OCI-LY3 (cell line): ENCODE measurements at regions not wholly inside any gene's neighbourhood (a gene's known extent, or its start where the extent isn't known, plus 50 kb on each side); places are given as distances from the start of the nearest gene placed in this dataset.

Experiments
- CTCF ChIP-seq: fragments of 200-600, 300-600 bp; sonication (generic); IDR thresholded peaks from 2 replicates; pipeline ENCODE4 v1.5.1; 2014; ENCODE audit warnings: antibody characterized with exemption, low read length, low read depth
- EZH2phosphoT487 ChIP-seq: fragments of 200-600 bp; shearing (Covaris generic); IDR thresholded peaks from 2 replicates; pipeline ENCODE4 v1.6.1; 2018; ENCODE audit warnings: antibody characterized with exemption, mixed run types, low read depth

DNA sequence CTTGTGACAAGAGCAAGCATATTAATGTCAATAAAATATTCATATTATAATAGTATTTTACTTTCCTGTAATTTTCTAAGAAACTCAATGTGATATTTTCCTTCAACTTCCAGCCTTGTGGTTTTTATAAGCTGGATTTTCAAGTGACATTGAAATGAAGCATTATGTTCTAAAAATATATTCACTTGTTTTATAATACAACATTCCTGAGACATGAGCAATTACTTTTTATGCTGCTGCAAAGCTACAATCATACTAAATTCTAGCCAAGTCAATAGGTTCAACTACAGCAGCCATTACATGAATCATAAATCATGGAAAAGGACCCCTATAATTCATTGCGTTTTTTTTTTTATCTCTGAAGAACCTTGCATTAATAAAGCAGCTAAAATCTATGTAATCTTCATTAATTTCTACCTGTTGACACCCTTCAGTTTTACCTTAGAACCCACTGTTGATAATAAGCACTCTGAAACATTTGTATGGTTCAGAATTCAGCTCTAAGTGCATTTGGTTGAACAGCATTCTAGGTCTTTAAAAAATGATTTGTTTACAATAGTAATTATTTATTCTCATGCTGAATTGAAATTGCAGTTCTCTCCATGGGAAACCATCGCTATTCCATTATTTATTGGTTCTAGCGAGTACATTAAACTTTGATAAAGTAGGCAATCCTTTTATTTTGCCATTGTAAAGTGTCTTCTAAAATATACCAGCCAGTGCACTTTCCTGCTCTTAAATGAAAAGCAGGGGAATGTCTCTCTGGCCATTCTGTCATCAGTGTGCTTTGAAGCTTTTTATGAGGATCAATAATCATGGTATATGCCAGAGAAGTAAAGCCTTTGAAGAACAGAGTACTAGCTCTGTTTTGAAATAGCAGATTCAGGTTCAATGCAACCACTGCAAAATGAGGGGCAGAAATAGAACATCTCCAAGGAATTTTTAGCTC is 132.6 kb downstream of the GNAT3 start:
- TF ChIP-seq CTCF, result no peak
- no peak for TF ChIP-seq EZH2phosphoT487
